ENCODE measurements at regions not wholly inside any gene's neighbourhood (a gene's known extent, or its start where the extent isn't known, plus 50 kb on each side); places are given as distances from the start of the nearest gene placed in this dataset.

- no peak for ATAC-seq
- no peak for TF ChIP-seq ARNTL (CRISPR knock-in tag; IDR thresholded peaks at IDR 0.05; ENCODE audit: borderline replicate concordance, low read depth)
- TF ChIP-seq ZNF565 (CRISPR knock-in tag; conservative IDR thresholded peaks at IDR 0.05; ENCODE audit: low read depth) = no peak
- TF ChIP-seq, protein P1, sequence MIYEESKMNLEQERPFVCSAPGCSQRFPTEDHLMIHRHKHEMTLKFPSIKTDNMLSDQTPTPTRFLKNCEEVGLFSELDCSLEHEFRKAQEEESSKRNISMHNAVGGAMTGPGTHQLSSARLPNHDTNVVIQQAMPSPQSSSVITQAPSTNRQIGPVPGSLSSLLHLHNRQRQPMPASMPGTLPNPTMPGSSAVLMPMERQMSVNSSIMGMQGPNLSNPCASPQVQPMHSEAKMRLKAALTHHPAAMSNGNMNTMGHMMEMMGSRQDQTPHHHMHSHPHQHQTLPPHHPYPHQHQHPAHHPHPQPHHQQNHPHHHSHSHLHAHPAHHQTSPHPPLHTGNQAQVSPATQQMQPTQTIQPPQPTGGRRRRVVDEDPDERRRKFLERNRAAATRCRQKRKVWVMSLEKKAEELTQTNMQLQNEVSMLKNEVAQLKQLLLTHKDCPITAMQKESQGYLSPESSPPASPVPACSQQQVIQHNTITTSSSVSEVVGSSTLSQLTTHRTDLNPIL (CRISPR knock-in tag; IDR thresholded peaks at IDR 0.05; ENCODE audit: low read depth) = no peak
- no peak for TF ChIP-seq ZC3H10 (CRISPR knock-in tag; IDR thresholded peaks at IDR 0.05)
- TF ChIP-seq ZNF8 (CRISPR knock-in tag; IDR thresholded peaks at IDR 0.05) = no peak
- TF ChIP-seq ZFP3 (CRISPR knock-in tag; IDR thresholded peaks at IDR 0.05) = no peak
- TF ChIP-seq TCF4 (CRISPR knock-in tag; IDR thresholded peaks at IDR 0.05; ENCODE audit: borderline replicate concordance) = no peak
- no peak for TF ChIP-seq SNAI2 (CRISPR knock-in tag; IDR thresholded peaks at IDR 0.05)
- TF ChIP-seq, protein P2, sequence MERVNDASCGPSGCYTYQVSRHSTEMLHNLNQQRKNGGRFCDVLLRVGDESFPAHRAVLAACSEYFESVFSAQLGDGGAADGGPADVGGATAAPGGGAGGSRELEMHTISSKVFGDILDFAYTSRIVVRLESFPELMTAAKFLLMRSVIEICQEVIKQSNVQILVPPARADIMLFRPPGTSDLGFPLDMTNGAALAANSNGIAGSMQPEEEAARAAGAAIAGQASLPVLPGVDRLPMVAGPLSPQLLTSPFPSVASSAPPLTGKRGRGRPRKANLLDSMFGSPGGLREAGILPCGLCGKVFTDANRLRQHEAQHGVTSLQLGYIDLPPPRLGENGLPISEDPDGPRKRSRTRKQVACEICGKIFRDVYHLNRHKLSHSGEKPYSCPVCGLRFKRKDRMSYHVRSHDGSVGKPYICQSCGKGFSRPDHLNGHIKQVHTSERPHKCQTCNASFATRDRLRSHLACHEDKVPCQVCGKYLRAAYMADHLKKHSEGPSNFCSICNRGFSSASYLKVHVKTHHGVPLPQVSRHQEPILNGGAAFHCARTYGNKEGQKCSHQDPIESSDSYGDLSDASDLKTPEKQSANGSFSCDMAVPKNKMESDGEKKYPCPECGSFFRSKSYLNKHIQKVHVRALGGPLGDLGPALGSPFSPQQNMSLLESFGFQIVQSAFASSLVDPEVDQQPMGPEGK (CRISPR knock-in tag; IDR thresholded peaks at IDR 0.05; ENCODE audit: borderline replicate concordance) = no peak
- TF ChIP-seq ZFP30 (CRISPR knock-in tag; IDR thresholded peaks at IDR 0.05) = no peak
- TF ChIP-seq ZNF70 (CRISPR knock-in tag; IDR thresholded peaks at IDR 0.05) = no peak
- no peak for TF ChIP-seq TOX (CRISPR knock-in tag; IDR thresholded peaks at IDR 0.05; ENCODE audit: borderline replicate concordance)
- TF ChIP-seq PPARA (CRISPR knock-in tag; IDR thresholded peaks at IDR 0.05; ENCODE audit: borderline replicate concordance) = no peak
- TF ChIP-seq ESRRG (CRISPR knock-in tag; IDR thresholded peaks at IDR 0.05) = no peak
- no peak for TF ChIP-seq CSDC2 (CRISPR knock-in tag; IDR thresholded peaks at IDR 0.05)
Measured at GRCh38 chr20:6979621-6980020, 212.1 kb downstream of the BMP2 start.

GRCh38 chr20:6993011-6993410 lies 225.5 kb downstream of the BMP2 start:
- ATAC-seq = no peak

GRCh38 chr20:6993511-6993910 lies 226.0 kb downstream of the BMP2 start:
- TF ChIP-seq BACH2 (CRISPR knock-in tag; IDR thresholded peaks at IDR 0.05; ENCODE audit: borderline replicate concordance) = no peak
- TF ChIP-seq ZNF565 (CRISPR knock-in tag; conservative IDR thresholded peaks at IDR 0.05; ENCODE audit: low read depth) = no peak
- TF ChIP-seq OSR1 (CRISPR knock-in tag; IDR thresholded peaks at IDR 0.05) = no peak
- TF ChIP-seq PPARA (CRISPR knock-in tag; IDR thresholded peaks at IDR 0.05; ENCODE audit: borderline replicate concordance) = no peak
- no peak for TF ChIP-seq ZC3H10 (CRISPR knock-in tag; IDR thresholded peaks at IDR 0.05)
- TF ChIP-seq SNAI2 (CRISPR knock-in tag; IDR thresholded peaks at IDR 0.05) = no peak
- no peak for TF ChIP-seq ZNF70 (CRISPR knock-in tag; IDR thresholded peaks at IDR 0.05)
- no peak for TF ChIP-seq ARNTL (CRISPR knock-in tag; IDR thresholded peaks at IDR 0.05; ENCODE audit: borderline replicate concordance, low read depth)
- TF ChIP-seq ZFP30 (CRISPR knock-in tag; IDR thresholded peaks at IDR 0.05) = no peak
- ATAC-seq = no peak

More at GRCh38 chr20:6993011-6993410, 225.5 kb downstream of the BMP2 start:
- TF ChIP-seq ARNTL (CRISPR knock-in tag; IDR thresholded peaks at IDR 0.05; ENCODE audit: borderline replicate concordance, low read depth) (no peak), ISL1 (CRISPR knock-in tag; IDR thresholded peaks at IDR 0.05) (no peak), ZNF565 (CRISPR knock-in tag; conservative IDR thresholded peaks at IDR 0.05; ENCODE audit: low read depth) (no peak), BACH2 (CRISPR knock-in tag; IDR thresholded peaks at IDR 0.05; ENCODE audit: borderline replicate concordance) (no peak), TOX (CRISPR knock-in tag; IDR thresholded peaks at IDR 0.05; ENCODE audit: borderline replicate concordance) (no peak), ZC3H10 (CRISPR knock-in tag; IDR thresholded peaks at IDR 0.05) (no peak)
- TF ChIP-seq, protein P2 (CRISPR knock-in tag; IDR thresholded peaks at IDR 0.05; ENCODE audit: borderline replicate concordance) = no peak
- TF ChIP-seq, protein P3, sequence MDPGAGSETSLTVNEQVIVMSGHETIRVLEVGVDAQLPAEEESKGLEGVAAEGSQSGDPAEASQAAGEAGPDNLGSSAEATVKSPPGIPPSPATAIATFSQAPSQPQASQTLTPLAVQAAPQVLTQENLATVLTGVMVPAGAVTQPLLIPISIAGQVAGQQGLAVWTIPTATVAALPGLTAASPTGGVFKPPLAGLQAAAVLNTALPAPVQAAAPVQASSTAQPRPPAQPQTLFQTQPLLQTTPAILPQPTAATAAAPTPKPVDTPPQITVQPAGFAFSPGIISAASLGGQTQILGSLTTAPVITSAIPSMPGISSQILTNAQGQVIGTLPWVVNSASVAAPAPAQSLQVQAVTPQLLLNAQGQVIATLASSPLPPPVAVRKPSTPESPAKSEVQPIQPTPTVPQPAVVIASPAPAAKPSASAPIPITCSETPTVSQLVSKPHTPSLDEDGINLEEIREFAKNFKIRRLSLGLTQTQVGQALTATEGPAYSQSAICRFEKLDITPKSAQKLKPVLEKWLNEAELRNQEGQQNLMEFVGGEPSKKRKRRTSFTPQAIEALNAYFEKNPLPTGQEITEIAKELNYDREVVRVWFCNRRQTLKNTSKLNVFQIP (CRISPR knock-in tag; IDR thresholded peaks at IDR 0.05; ENCODE audit: borderline replicate concordance, low read depth) = no peak

DNA sequence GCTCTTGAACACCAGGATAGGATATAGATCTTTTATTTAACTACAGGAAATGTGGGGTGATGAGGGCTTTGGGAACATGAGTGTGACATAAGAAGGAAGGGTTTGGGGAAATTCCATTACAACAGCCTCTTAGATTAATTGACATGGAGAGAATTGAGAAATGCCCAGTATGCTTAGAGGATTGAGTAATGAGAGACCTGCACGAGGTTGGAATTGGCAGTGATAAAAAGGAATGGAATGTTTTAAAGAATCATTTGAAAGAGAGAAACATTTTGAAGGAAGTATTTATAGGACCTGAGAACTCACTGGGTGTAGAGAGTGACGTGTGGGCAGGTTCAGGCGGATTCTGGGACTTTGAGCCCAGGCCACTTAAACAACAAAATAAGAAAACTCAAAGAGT lies 227.0 kb downstream of the BMP2 start:
- no peak for ATAC-seq
- TF ChIP-seq SNAI2 (CRISPR knock-in tag; IDR thresholded peaks at IDR 0.05) (no peak), TOX (CRISPR knock-in tag; IDR thresholded peaks at IDR 0.05; ENCODE audit: borderline replicate concordance) (no peak), CSDC2 (CRISPR knock-in tag; IDR thresholded peaks at IDR 0.05) (no peak)
- TF ChIP-seq, protein P1 (CRISPR knock-in tag; IDR thresholded peaks at IDR 0.05; ENCODE audit: low read depth) = no peak

Data from SK-N-SH treated with all-trans-retinoic acid at 6 μM for 48 hours (cell line).